CD14-positive monocyte (primary cell): ENCODE measurements at regions not wholly inside any gene's neighbourhood (a gene's known extent, or its start where the extent isn't known, plus 50 kb on each side); places are given as distances from the start of the nearest gene placed in this dataset.

Experiments
- DNase-seq, 3 donors: peaks; one replicate each; pipeline ENCODE4 v3.0.0-alpha.2; 2011 to 2022
- H2AFZ ChIP-seq: 2 replicates; pipeline ENCODE4 v1.6.0; 2012; ENCODE audit warnings: mild to moderate bottlenecking, low read depth, low read length, inconsistent platforms; ENCODE audit not compliant: insufficient read depth, poor library complexity, severe bottlenecking
- H3K27ac ChIP-seq, 2 donors: 1 replicate in 1 of 2; 2 replicates in 1 of 2; pipeline ENCODE4 v1.5.1; 2012 to 2013; ENCODE audit warnings: low read length in 2 of 2, control low read depth in 1 of 2, inconsistent platforms in 1 of 2, low read depth in 1 of 2, mild to moderate bottlenecking in 1 of 2
- H3K27me3 ChIP-seq, 2 donors: one replicate each; pipeline versions ENCODE4 v1.6.0 to v1.6.1; 2011 to 2013; ENCODE audit warnings: low read length in 2 of 2; ENCODE audit not compliant: control insufficient read depth in 2 of 2, insufficient read depth in 2 of 2
- H3K36me3 ChIP-seq, 2 donors: replicated peaks in 1 of 2; 1 replicate in 1 of 2; 2 replicates in 1 of 2; pipeline versions ENCODE4 v1.5.1 to v1.6.1; 2012 to 2013; ENCODE audit warnings: low read length in 2 of 2, control low read depth in 1 of 2, inconsistent platforms in 1 of 2, mild to moderate bottlenecking in 1 of 2; ENCODE audit not compliant: insufficient read depth in 2 of 2, control insufficient read depth in 1 of 2
- H3K4me1 ChIP-seq, 2 donors: 1 replicate in 1 of 2; 2 replicates in 1 of 2; pipeline versions ENCODE4 v1.5.1 to v1.6.1; 2012 to 2013; ENCODE audit warnings: low read length in 2 of 2, control low read depth in 1 of 2, inconsistent platforms in 1 of 2, mild to moderate bottlenecking in 1 of 2, moderate library complexity in 1 of 2; ENCODE audit not compliant: insufficient read depth in 2 of 2, control insufficient read depth in 1 of 2
- H3K4me2 ChIP-seq: replicated peaks from 2 replicates; pipeline ENCODE3; 2012; ENCODE audit warnings: low read length, moderate library complexity, mild to moderate bottlenecking; ENCODE audit not compliant: poor library complexity, severe bottlenecking; ENCODE audit errors: extremely low read depth
- H3K4me3 ChIP-seq, 3 experiments: fragments of 200-600 bp in 1 of 3; sonication (generic) in 1 of 3; replicated peaks in 1 of 3; 1 replicate in 2 of 3; 2 replicates in 1 of 3; pipeline ENCODE4 v1.5.1; 2011 to 2013; ENCODE audit warnings: low read length in 3 of 3, mild to moderate bottlenecking in 3 of 3, control low read depth in 2 of 3, low read depth in 2 of 3, inconsistent platforms in 1 of 3, moderate library complexity in 1 of 3
- H3K79me2 ChIP-seq: 2 replicates; pipeline ENCODE4 v1.6.0; 2012; ENCODE audit warnings: mild to moderate bottlenecking, control low read depth, inconsistent platforms, low read length, moderate library complexity; ENCODE audit not compliant: insufficient read depth
- H3K9ac ChIP-seq: 2 replicates; pipeline ENCODE4 v1.6.0; 2017; ENCODE audit warnings: low read length, mild to moderate bottlenecking; ENCODE audit not compliant: insufficient read depth, poor library complexity, severe bottlenecking
- H3K9me3 ChIP-seq, 2 donors: replicated peaks in 1 of 2; 1 replicate in 1 of 2; 2 replicates in 1 of 2; pipeline versions ENCODE4 v1.5.1 to v1.6.1; 2012 to 2013; ENCODE audit warnings: low read length in 2 of 2, control low read depth in 1 of 2; ENCODE audit not compliant: control insufficient read depth in 1 of 2, insufficient read depth in 1 of 2
- H4K20me1 ChIP-seq: 2 replicates; pipeline ENCODE4 v1.6.0; 2012; ENCODE audit warnings: mild to moderate bottlenecking, low read length, control low read depth, moderate library complexity; ENCODE audit not compliant: insufficient read depth
- H3K27ac Mint-ChIP-seq, 7 donors: one replicate each; pipeline ENCODE4 v1.8.0; 2020; ENCODE audit warnings: mild to moderate bottlenecking in 7 of 7, mixed read lengths in 7 of 7, moderate library complexity in 6 of 7, inconsistent platforms in 2 of 7
- H3K27me3 Mint-ChIP-seq, 3 donors: one replicate each; pipeline ENCODE4 v1.8.0; 2021 to 2022; ENCODE audit warnings: low read depth in 3 of 3, mild to moderate bottlenecking in 3 of 3, mixed read lengths in 3 of 3, moderate library complexity in 3 of 3, inconsistent platforms in 1 of 3
- H3K36me3 Mint-ChIP-seq, 2 donors: one replicate each; pipeline ENCODE4 v1.8.0; 2020; ENCODE audit warnings: mixed read lengths in 2 of 2, inconsistent platforms in 1 of 2, mild to moderate bottlenecking in 1 of 2
- H3K4me1 Mint-ChIP-seq: one replicate; pipeline ENCODE4 v1.8.0; 2020; ENCODE audit warnings: mild to moderate bottlenecking, mixed read lengths
- H3K4me3 Mint-ChIP-seq, 2 donors: one replicate each; pipeline ENCODE4 v1.8.0; 2020; ENCODE audit warnings: mild to moderate bottlenecking in 2 of 2, mixed read lengths in 2 of 2, moderate library complexity in 1 of 2
- H3K9me3 Mint-ChIP-seq, 7 donors: one replicate each; pipeline ENCODE4 v1.8.0; 2020 to 2022; ENCODE audit warnings: mixed read lengths in 7 of 7, mild to moderate bottlenecking in 6 of 7, moderate library complexity in 6 of 7, inconsistent platforms in 2 of 7
- CTCF ChIP-seq: fragments of 200-600 bp; IDR thresholded peaks from one replicate; pipeline ENCODE4 v1.8.0; 2022; ENCODE audit warnings: antibody characterized with exemption, mild to moderate bottlenecking
- WGBS: methylation state at CpG from one replicate; pipeline ENCODE4 v1.1.5; 2013; ENCODE audit warnings: missing lambda C conversion rate; ENCODE audit not compliant: insufficient coverage; 5-methylcytosine and 5-hydroxymethylcytosine counted together
- intact Hi-C, 2 donors: fragments of 100-400 bp; cut with micrococcal nuclease; formaldehyde crosslinking; loops; one replicate each; pipeline versions ENCODE4 v1.15.0 to v1.15.1; 2023

- Histone ChIP-seq H3K9ac (no peak overlapping the region), H3K36me3 (no peaks in the 10 kb centered on the region), H3K79me2 (no peaks in the 10 kb centered on the region), H3K4me2 (no peak overlapping the region), H2AFZ (no peak overlapping the region), H3K9me3 (peaks cover 0 to 7% of the 10 kb centered on the region in 2 donors), H3K27me3 (no peaks in the 10 kb centered on the region), H3K4me3 (no peak overlapping the region), H3K27ac (no peak overlapping the region), H3K4me1 (no peaks in the 10 kb centered on the region), H4K20me1 (no peaks in the 10 kb centered on the region)
- no peak for DNase-seq
- intact Hi-C loops: no loop called here
- no peak for TF ChIP-seq CTCF
- Mint-ChIP-seq H3K4me3 (no peak overlapping the region), H3K27me3 (no peaks in the 10 kb centered on the region), H3K4me1 (no peaks in the 10 kb centered on the region), H3K27ac (no peak overlapping the region), H3K36me3 (no peaks in the 10 kb centered on the region), H3K9me3 (peaks cover 0 to 5% (median 1%) of the 10 kb centered on the region in 7 donors)
- WGBS: 100% methylated on average over 1 of the region's 3 CpGs
Measured at GRCh38 chr3:181442066-181442465, 269.7 kb upstream of the SOX2 start.

- no peaks in the 10 kb centered on the region for H3K27me3 ChIP-seq
- no peak overlapping the region for H3K4me3 Mint-ChIP-seq
- WGBS: 96% methylated on average over 3 of the region's 4 CpGs
- H4K20me1 ChIP-seq: no peaks in the 10 kb centered on the region
- intact Hi-C loops: no loop called here
- no peaks in the 10 kb centered on the region for H3K36me3 Mint-ChIP-seq
- H3K9me3 Mint-ChIP-seq: peaks cover 0 to 6% (median 3%) of the 10 kb centered on the region in 7 donors
- no peaks in the 10 kb centered on the region for H3K9me3 ChIP-seq
- no peaks in the 10 kb centered on the region for H3K4me1 Mint-ChIP-seq
- no peak for DNase-seq
- H3K9ac ChIP-seq: no peak overlapping the region
- TF ChIP-seq CTCF: no peak
- H3K4me3 ChIP-seq: no peak overlapping the region
- no peak overlapping the region for H3K27ac ChIP-seq
- no peak overlapping the region for H3K4me2 ChIP-seq
- H3K79me2 ChIP-seq: no peaks in the 10 kb centered on the region
- no peak overlapping the region for H3K27ac Mint-ChIP-seq
- H3K27me3 Mint-ChIP-seq: peaks cover 0 to 2% (median 0%) of the 10 kb centered on the region in 3 donors
- no peaks in the 10 kb centered on the region for H3K36me3 ChIP-seq
- no peak overlapping the region for H2AFZ ChIP-seq
- H3K4me1 ChIP-seq: no peaks in the 10 kb centered on the region
Measured at GRCh38 chr3:181432992-181433391, 278.7 kb upstream of the SOX2 start.
